ENCODE measurements at regions not wholly inside any gene's neighbourhood (a gene's known extent, or its start where the extent isn't known, plus 50 kb on each side); places are given as distances from the start of the nearest gene placed in this dataset.
"Not testable (repeated sequence)": the region's sequence is repeated elsewhere in the genome, so short reads cannot be mapped to it uniquely, and the experiment has no call there.

DNA sequence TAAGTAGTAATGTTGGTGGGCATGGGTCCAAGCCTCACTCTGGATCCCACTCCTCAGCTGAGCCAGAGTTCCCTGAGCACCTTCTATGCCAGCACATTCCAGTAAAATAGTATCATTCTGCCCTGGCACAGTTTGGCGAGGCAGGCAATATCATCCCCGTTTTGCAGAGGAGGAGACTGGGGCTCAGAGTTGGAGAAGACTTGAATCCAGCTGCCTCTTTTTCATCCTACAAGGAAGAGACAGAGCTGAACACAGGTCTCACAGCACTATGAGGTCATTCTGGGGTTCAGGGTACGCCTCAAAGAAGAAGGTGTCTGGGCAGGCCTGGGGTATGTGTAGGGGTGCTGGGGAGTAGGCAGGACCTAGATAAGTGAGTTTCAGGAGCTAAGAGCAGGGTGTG, 103.9 kb upstream of the STX18 start:
- no peaks in the 10 kb centered on the region for H3K79me2 ChIP-seq (ENCODE audit: insufficient read depth, low read depth)
- H3K36me3 ChIP-seq (ENCODE audit: insufficient read depth), result no peaks in the 10 kb centered on the region
- no peak overlapping the region for H3K27ac ChIP-seq

GRCh38 chr4:4644277-4644676, 102.4 kb upstream of the STX18 start:
- not testable (repeated sequence) for H3K36me3 ChIP-seq (ENCODE audit: insufficient read depth); H3K4me1 ChIP-seq (ENCODE audit: low read depth, poor library complexity, severe bottlenecking); H2AFZ ChIP-seq (ENCODE audit: low read depth); H4K20me1 ChIP-seq (ENCODE audit: insufficient read depth); H3K27me3 ChIP-seq (ENCODE audit: insufficient read depth, low read depth); H3K4me2 ChIP-seq; H3K79me2 ChIP-seq (ENCODE audit: insufficient read depth, low read depth); H3K27ac ChIP-seq; H3K9ac ChIP-seq; H3K4me3 ChIP-seq (IDR thresholded peaks at IDR 0.05; ENCODE audit: insufficient read depth, low read depth, low read length)

More for the DNA sequence above, 103.9 kb upstream of the STX18 start:
- H3K4me2 ChIP-seq, result no peak overlapping the region
- no peaks in the 10 kb centered on the region for H3K4me1 ChIP-seq (ENCODE audit: low read depth, poor library complexity, severe bottlenecking)
- TF ChIP-seq, protein P1, sequence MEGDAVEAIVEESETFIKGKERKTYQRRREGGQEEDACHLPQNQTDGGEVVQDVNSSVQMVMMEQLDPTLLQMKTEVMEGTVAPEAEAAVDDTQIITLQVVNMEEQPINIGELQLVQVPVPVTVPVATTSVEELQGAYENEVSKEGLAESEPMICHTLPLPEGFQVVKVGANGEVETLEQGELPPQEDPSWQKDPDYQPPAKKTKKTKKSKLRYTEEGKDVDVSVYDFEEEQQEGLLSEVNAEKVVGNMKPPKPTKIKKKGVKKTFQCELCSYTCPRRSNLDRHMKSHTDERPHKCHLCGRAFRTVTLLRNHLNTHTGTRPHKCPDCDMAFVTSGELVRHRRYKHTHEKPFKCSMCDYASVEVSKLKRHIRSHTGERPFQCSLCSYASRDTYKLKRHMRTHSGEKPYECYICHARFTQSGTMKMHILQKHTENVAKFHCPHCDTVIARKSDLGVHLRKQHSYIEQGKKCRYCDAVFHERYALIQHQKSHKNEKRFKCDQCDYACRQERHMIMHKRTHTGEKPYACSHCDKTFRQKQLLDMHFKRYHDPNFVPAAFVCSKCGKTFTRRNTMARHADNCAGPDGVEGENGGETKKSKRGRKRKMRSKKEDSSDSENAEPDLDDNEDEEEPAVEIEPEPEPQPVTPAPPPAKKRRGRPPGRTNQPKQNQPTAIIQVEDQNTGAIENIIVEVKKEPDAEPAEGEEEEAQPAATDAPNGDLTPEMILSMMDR (conservative IDR thresholded peaks at IDR 0.05; ENCODE audit: low read depth, low read length), result no peak
- H3K9ac ChIP-seq, result no peak overlapping the region
- H4K20me1 ChIP-seq (ENCODE audit: insufficient read depth), result no peaks in the 10 kb centered on the region
- no peak overlapping the region for H2AFZ ChIP-seq (ENCODE audit: low read depth)
- no peaks in the 10 kb centered on the region for H3K27me3 ChIP-seq (ENCODE audit: insufficient read depth, low read depth)
- H3K4me3 ChIP-seq (IDR thresholded peaks at IDR 0.05; ENCODE audit: insufficient read depth, low read depth, low read length), result no peak overlapping the region

- not testable (repeated sequence) for H4K20me1 ChIP-seq (ENCODE audit: insufficient read depth); H3K9ac ChIP-seq; H3K4me1 ChIP-seq (ENCODE audit: low read depth, poor library complexity, severe bottlenecking); H3K4me3 ChIP-seq (IDR thresholded peaks at IDR 0.05; ENCODE audit: insufficient read depth, low read depth, low read length); H2AFZ ChIP-seq (ENCODE audit: low read depth); H3K27me3 ChIP-seq (ENCODE audit: insufficient read depth, low read depth); H3K4me2 ChIP-seq; H3K27ac ChIP-seq; H3K36me3 ChIP-seq (ENCODE audit: insufficient read depth); H3K79me2 ChIP-seq (ENCODE audit: insufficient read depth, low read depth)
Measured at GRCh38 chr4:4643743-4644142, 101.9 kb upstream of the STX18 start.

DNA sequence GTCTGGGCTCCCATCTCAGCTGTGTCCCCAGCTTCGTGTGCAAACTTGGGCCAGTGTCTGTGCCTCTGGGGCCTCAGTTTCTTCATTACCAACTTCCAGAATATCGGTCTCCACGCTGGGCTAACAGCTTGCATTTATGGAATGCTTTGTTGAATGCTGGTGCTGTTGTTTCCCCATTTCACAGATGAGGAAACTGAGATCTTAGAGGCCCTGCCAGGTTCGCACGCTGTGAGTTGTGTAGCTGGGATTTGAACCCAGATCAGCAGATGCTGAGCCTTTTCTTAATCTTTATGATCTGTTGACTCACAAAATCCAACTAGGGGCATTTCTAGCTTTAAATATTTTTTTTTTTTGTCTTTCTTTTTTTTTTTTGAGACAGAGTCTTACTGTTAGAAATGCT, 101.5 kb upstream of the STX18 start:
- H3K27ac ChIP-seq, result no peak overlapping the region
- no peaks in the 10 kb centered on the region for H3K79me2 ChIP-seq (ENCODE audit: insufficient read depth, low read depth)
- TF ChIP-seq, protein P1 (conservative IDR thresholded peaks at IDR 0.05; ENCODE audit: low read depth, low read length), result no peak
- no peak overlapping the region for H3K4me2 ChIP-seq
- no peaks in the 10 kb centered on the region for H4K20me1 ChIP-seq (ENCODE audit: insufficient read depth)
- no peak overlapping the region for H2AFZ ChIP-seq (ENCODE audit: low read depth)
- no peaks in the 10 kb centered on the region for H3K4me1 ChIP-seq (ENCODE audit: low read depth, poor library complexity, severe bottlenecking)
- no peak overlapping the region for H3K4me3 ChIP-seq (IDR thresholded peaks at IDR 0.05; ENCODE audit: insufficient read depth, low read depth, low read length)
- no peak overlapping the region for H3K9ac ChIP-seq
- H3K27me3 ChIP-seq (ENCODE audit: insufficient read depth, low read depth), result no peaks in the 10 kb centered on the region
- H3K36me3 ChIP-seq (ENCODE audit: insufficient read depth), result no peaks in the 10 kb centered on the region

DNA sequence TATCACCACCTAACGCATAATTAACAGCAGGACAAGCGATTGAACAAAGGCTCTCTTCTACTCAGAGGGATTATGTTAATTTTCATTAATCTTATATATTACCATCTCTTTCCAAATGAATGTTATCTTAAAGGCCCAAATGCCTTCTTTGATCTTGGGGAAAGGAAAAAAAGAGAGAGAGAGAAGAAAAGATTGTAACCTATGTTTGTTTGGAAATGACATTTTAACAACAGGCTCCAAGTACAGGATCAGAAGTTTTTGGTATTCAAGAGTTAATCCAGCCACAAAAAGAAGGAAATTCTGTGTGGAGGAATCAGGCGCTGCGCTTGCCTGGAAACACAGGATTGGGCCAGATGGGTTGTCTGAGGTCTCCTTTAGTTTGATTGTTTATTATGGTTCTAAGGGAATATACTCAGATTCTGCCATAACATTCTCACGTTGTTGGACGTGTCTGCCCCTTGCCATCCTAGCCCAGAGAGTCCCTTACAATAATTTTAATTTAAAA, 100.7 kb upstream of the STX18 start:
- H3K4me3 ChIP-seq (IDR thresholded peaks at IDR 0.05; ENCODE audit: insufficient read depth, low read depth, low read length), result no peak overlapping the region
- H3K4me1 ChIP-seq (ENCODE audit: low read depth, poor library complexity, severe bottlenecking), result no peaks in the 10 kb centered on the region
- H3K79me2 ChIP-seq (ENCODE audit: insufficient read depth, low read depth), result no peaks in the 10 kb centered on the region
- TF ChIP-seq, protein P1 (conservative IDR thresholded peaks at IDR 0.05; ENCODE audit: low read depth, low read length), result no peak
- no peak overlapping the region for H3K27ac ChIP-seq
- no peak overlapping the region for H2AFZ ChIP-seq (ENCODE audit: low read depth)
- H3K4me2 ChIP-seq, result no peak overlapping the region
- no peaks in the 10 kb centered on the region for H3K27me3 ChIP-seq (ENCODE audit: insufficient read depth, low read depth)
- no peaks in the 10 kb centered on the region for H4K20me1 ChIP-seq (ENCODE audit: insufficient read depth)
- no peaks in the 10 kb centered on the region for H3K36me3 ChIP-seq (ENCODE audit: insufficient read depth)
- H3K9ac ChIP-seq, result no peak overlapping the region
